ENCODE measurements at regions not wholly inside any gene's neighbourhood (a gene's known extent, or its start where the extent isn't known, plus 50 kb on each side); places are given as distances from the start of the nearest gene placed in this dataset.

- H3K56ac ChIP-seq (replicated peaks; ENCODE audit: insufficient read length, low read depth, low read length): no peak overlapping the region
- TF ChIP-seq, protein P1, sequence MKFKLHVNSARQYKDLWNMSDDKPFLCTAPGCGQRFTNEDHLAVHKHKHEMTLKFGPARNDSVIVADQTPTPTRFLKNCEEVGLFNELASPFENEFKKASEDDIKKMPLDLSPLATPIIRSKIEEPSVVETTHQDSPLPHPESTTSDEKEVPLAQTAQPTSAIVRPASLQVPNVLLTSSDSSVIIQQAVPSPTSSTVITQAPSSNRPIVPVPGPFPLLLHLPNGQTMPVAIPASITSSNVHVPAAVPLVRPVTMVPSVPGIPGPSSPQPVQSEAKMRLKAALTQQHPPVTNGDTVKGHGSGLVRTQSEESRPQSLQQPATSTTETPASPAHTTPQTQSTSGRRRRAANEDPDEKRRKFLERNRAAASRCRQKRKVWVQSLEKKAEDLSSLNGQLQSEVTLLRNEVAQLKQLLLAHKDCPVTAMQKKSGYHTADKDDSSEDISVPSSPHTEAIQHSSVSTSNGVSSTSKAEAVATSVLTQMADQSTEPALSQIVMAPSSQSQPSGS (IDR thresholded peaks at IDR 0.05; ENCODE audit: low read length): no peak
- TF ChIP-seq EGR1 (IDR thresholded peaks at IDR 0.05; ENCODE audit: borderline replicate concordance, low read depth, low read length): no peak
- TF ChIP-seq ZNF274 (IDR thresholded peaks at IDR 0.05; ENCODE audit: borderline replicate concordance, extremely low read depth, low read length): no peak
- TF ChIP-seq POLR2AphosphoS5 (IDR thresholded peaks at IDR 0.05; ENCODE audit: low read depth, low read length): no peak
- no peak for TF ChIP-seq KDM1A (IDR thresholded peaks at IDR 0.05; ENCODE audit: borderline replicate concordance, low read length)
- no peak for TF ChIP-seq GTF2F1 (IDR thresholded peaks at IDR 0.05; ENCODE audit: borderline replicate concordance, low read depth, low read length)
- no peak overlapping the region for H2BK15ac ChIP-seq (ENCODE audit: low read length)
- H3K9me3 ChIP-seq (ENCODE audit: insufficient read depth in 2 of 2, low read depth in 1 of 2, low read length in 1 of 2): no peaks in the 10 kb centered on the region
- H3K4ac ChIP-seq (replicated peaks; ENCODE audit: insufficient read length, low read depth, low read length): no peak overlapping the region
- H3K4me1 ChIP-seq (replicated peaks in 1 of 4; ENCODE audit: control insufficient read depth in 3 of 4, insufficient read depth in 4 of 4, low read length in 3 of 4): no peaks in the 10 kb centered on the region
- H3K4me2 ChIP-seq (ENCODE audit: insufficient read depth in 1 of 2, low read depth in 2 of 2, low read length in 2 of 2): no peak overlapping the region
- no peak overlapping the region for H3K18ac ChIP-seq (ENCODE audit: extremely low read depth, low read length)
- DNase-seq (ENCODE audit: low read depth in 1 of 2, low spot score in 2 of 2) (no peak), FAIRE-seq (no peak)
- WGBS, 2 experiments (ENCODE audit: extremely low coverage in 1 of 2, insufficient coverage in 1 of 2, insufficient read length in 1 of 2, insufficient replicate concordance in 2 of 2, low coverage in 1 of 2, low lambda C conversion rate in 2 of 2, missing lambda C conversion rate in 1 of 2): 73% methylated on average over 2 of the region's 2 CpGs; no CpG with 5 or more reads in 1 of the 2 experiments
- no peak overlapping the region for H3K9ac ChIP-seq (replicated peaks in 1 of 4; ENCODE audit: extremely low read depth in 1 of 4, low read depth in 3 of 4, low read length in 3 of 4)
- H2BK12ac ChIP-seq (ENCODE audit: low read depth, low read length): no peak overlapping the region
- H3K23me2 ChIP-seq (ENCODE audit: low read depth, low read length): no peaks in the 10 kb centered on the region
- no peaks in the 10 kb centered on the region for H4K20me1 ChIP-seq (replicated peaks in 1 of 2; ENCODE audit: control insufficient read depth in 1 of 2, insufficient read depth in 2 of 2, low read length in 2 of 2)
- H2BK5ac ChIP-seq (ENCODE audit: low read depth, low read length): no peak overlapping the region
- H3K36me3 ChIP-seq (ENCODE audit: control insufficient read depth in 2 of 4, insufficient read depth in 4 of 4, low read length in 3 of 4): no peaks in the 10 kb centered on the region
- no peak overlapping the region for H4K91ac ChIP-seq (replicated peaks; ENCODE audit: insufficient read length, low read length)
- no peak overlapping the region for H3K27ac ChIP-seq (ENCODE audit: low read depth, low read length)
- H3K79me1 ChIP-seq (ENCODE audit: low read depth, low read length): no peaks in the 10 kb centered on the region
- H3K27me3 ChIP-seq (replicated peaks in 1 of 4; ENCODE audit: control insufficient read depth in 3 of 4, extremely low read depth in 1 of 4, insufficient read depth in 3 of 4, low read length in 3 of 4): peaks cover 73 to 97% (median 93%) of the 10 kb centered on the region in 4 experiments
- H2AK5ac ChIP-seq (ENCODE audit: low read depth, low read length): no peak overlapping the region
- no peak overlapping the region for H4K8ac ChIP-seq (ENCODE audit: extremely low read depth, insufficient read depth, low read length)
- CTCF ChIA-PET (ENCODE audit: partially characterized antibody): interaction anchor here (1.0 kb wide), 1 partner anchor 43 kb away, joined by 3 read pairs; no protein-coding TSS in a partner anchor
- H3K14ac ChIP-seq (ENCODE audit: insufficient read length): no peak overlapping the region
- POLR2A ChIA-PET (ENCODE audit: partially characterized antibody): no interaction called here
- H3K4me3 ChIP-seq (ENCODE audit: extremely low read depth in 1 of 4, insufficient read depth in 2 of 4, low read depth in 3 of 4, low read length in 4 of 4): no peak overlapping the region
- H2BK20ac ChIP-seq (ENCODE audit: low read length): no peak overlapping the region
- H4K5ac ChIP-seq (ENCODE audit: insufficient read length, low read depth, low read length): no peak overlapping the region
- no peak overlapping the region for H3K23ac ChIP-seq (ENCODE audit: insufficient read length)
- H2AFZ ChIP-seq (ENCODE audit: low read length): no peak overlapping the region
- no peak overlapping the region for H2BK120ac ChIP-seq (replicated peaks; ENCODE audit: low read depth, low read length)
- no peaks in the 10 kb centered on the region for H3K79me2 ChIP-seq (ENCODE audit: control insufficient read depth in 1 of 2, insufficient read depth in 2 of 2, low read length in 2 of 2)
Observed at GRCh38 chr22:22068025-22068424, 85.4 kb upstream of the TOP3B start.
